Breast epithelium (tissue), 3 donors: ENCODE measurements at regions not wholly inside any gene's neighbourhood (a gene's known extent, or its start where the extent isn't known, plus 50 kb on each side); places are given as distances from the start of the nearest gene placed in this dataset.

Source experiments
- POLR2A ChIP-seq: fragments of 450-650 bp; IDR thresholded peaks from one replicate; pipeline ENCODE4 v1.6.1; 2016; ENCODE audit warnings: antibody characterized with exemption, mild to moderate bottlenecking, moderate library complexity
- POLR2AphosphoS5 ChIP-seq, 3 donors: sonication (generic); formaldehyde crosslinking; IDR thresholded peaks; one replicate each; pipeline ENCODE4 v1.6.1; 2017; ENCODE audit warnings: antibody characterized with exemption in 3 of 3
- TF ChIP-seq, protein P1 (sequence below), 3 donors: fragments of 450-650 bp; IDR thresholded peaks; one replicate each; pipeline ENCODE4 v1.5.1; 2016 to 2017; ENCODE audit warnings: antibody characterized with exemption in 3 of 3, mild to moderate bottlenecking in 3 of 3, moderate library complexity in 3 of 3

DNA sequence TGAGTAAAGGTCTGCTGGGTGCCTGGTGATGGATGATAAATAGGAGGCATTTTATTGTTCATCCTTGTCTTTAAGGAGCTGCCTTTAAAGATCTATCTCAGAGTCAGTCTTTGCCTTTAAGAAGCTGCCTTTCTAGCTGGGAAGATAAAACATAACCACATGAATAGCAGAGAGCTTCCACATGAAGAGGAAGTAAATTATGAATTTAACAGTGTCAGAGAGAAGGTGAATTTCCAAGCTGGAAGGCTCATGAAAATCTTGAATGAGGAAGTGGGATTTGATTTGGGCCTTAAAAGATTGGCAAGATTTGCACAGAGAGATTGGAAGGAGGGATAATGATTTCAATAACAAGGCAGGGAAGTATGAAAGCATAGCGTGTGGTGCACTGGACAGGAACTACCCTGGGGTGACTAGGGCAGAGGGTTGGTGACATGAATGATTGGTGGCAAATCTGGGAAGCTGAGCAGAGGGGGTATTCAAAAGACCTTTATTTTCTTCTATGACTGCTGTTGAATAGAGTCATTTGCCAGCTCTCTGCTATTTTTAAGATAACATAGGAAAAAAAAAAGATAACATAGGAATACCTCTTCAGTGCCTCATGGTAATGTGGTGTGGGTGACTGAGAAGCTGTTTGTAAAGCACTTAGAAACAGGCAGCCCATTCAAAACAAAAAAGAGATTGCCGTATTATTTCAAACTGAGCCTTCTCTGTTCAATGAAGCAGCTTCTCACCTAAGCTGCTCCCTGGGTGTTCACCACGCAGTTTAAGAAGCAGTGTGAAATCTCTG is 591.6 kb downstream of the PKHD1 start:
- TF ChIP-seq, protein P1, sequence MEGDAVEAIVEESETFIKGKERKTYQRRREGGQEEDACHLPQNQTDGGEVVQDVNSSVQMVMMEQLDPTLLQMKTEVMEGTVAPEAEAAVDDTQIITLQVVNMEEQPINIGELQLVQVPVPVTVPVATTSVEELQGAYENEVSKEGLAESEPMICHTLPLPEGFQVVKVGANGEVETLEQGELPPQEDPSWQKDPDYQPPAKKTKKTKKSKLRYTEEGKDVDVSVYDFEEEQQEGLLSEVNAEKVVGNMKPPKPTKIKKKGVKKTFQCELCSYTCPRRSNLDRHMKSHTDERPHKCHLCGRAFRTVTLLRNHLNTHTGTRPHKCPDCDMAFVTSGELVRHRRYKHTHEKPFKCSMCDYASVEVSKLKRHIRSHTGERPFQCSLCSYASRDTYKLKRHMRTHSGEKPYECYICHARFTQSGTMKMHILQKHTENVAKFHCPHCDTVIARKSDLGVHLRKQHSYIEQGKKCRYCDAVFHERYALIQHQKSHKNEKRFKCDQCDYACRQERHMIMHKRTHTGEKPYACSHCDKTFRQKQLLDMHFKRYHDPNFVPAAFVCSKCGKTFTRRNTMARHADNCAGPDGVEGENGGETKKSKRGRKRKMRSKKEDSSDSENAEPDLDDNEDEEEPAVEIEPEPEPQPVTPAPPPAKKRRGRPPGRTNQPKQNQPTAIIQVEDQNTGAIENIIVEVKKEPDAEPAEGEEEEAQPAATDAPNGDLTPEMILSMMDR (IDR thresholded peaks at IDR 0.05) = no peak
- TF ChIP-seq POLR2A = no peak
- no peak for TF ChIP-seq POLR2AphosphoS5 (IDR thresholded peaks at IDR 0.05)
